HEK293T (cell line): ENCODE measurements at regions not wholly inside any gene's neighbourhood (a gene's known extent, or its start where the extent isn't known, plus 50 kb on each side); places are given as distances from the start of the nearest gene placed in this dataset.

Experiments used
- CTCF ChIA-PET: fragments of 350-600 bp; formaldehyde crosslinking; extraction: SDS; loops from one replicate; lab custom pipeline; 2021; ENCODE audit warnings: antibody characterized with exemption, inconsistent platforms; lab: Yijun Ruan, JAX
- POLR2A ChIA-PET: fragments of 350-600 bp; formaldehyde crosslinking; extraction: SDS; loops from one replicate; lab custom pipeline; 2020; ENCODE audit warnings: antibody characterized with exemption, inconsistent platforms; lab: Yijun Ruan, JAX
- DNase-seq: peaks from one replicate; pipeline ENCODE4 v3.0.0; 2012; ENCODE audit warnings: mixed read lengths; ENCODE audit errors: extremely low spot score
- ARNT ChIP-seq: fragments of 450-650 bp; IDR thresholded peaks from 2 replicates; pipeline ENCODE4 v1.6.1; 2017; ENCODE audit warnings: mild to moderate bottlenecking
- BHLHE40 ChIP-seq: fragments of 450-650 bp; IDR thresholded peaks from 2 replicates; pipeline ENCODE4 v1.6.1; 2016; ENCODE audit warnings: mild to moderate bottlenecking, moderate library complexity, borderline replicate concordance
- CTBP1 ChIP-seq: fragments of 450-650 bp; IDR thresholded peaks from 2 replicates; pipeline ENCODE4 v1.6.1; 2016; ENCODE audit warnings: borderline replicate concordance
- ELF4 ChIP-seq: fragments of 450-650 bp; IDR thresholded peaks from 2 replicates; pipeline ENCODE4 v1.6.1; 2017; ENCODE audit warnings: antibody characterized with exemption
- FOXA1 ChIP-seq: fragments of 450-650 bp; IDR thresholded peaks from 2 replicates; pipeline ENCODE4 v1.6.1; 2016; ENCODE audit warnings: mild to moderate bottlenecking
- FOXK2 ChIP-seq: fragments of 450-650 bp; IDR thresholded peaks from 2 replicates; pipeline ENCODE4 v1.6.1; 2016; ENCODE audit warnings: mild to moderate bottlenecking
- FOXM1 ChIP-seq: fragments of 450-650 bp; IDR thresholded peaks from 2 replicates; pipeline ENCODE4 v1.6.1; 2017; ENCODE audit warnings: mild to moderate bottlenecking, borderline replicate concordance
- HDGF ChIP-seq: fragments of 450-650 bp; IDR thresholded peaks from 2 replicates; pipeline ENCODE4 v1.6.1; 2017; ENCODE audit warnings: antibody characterized with exemption, borderline replicate concordance
- L3MBTL2 ChIP-seq: fragments of 450-650 bp; conservative IDR thresholded peaks from 2 replicates; pipeline ENCODE4 v1.6.1; 2016; ENCODE audit warnings: mild to moderate bottlenecking
- LEF1 ChIP-seq: fragments of 450-650 bp; IDR thresholded peaks from 2 replicates; pipeline ENCODE4 v1.6.1; 2017; ENCODE audit warnings: mild to moderate bottlenecking, borderline replicate concordance
- NFRKB ChIP-seq: fragments of 450-650 bp; IDR thresholded peaks from 2 replicates; pipeline ENCODE4 v1.6.1; 2016; ENCODE audit warnings: mild to moderate bottlenecking, moderate library complexity
- SP1 ChIP-seq: fragments of 450-650 bp; IDR thresholded peaks from 2 replicates; pipeline ENCODE4 v1.6.1; 2017
- SUZ12 ChIP-seq: fragments of 450-650 bp; IDR thresholded peaks from 2 replicates; pipeline ENCODE4 v1.6.1; 2016; ENCODE audit warnings: mild to moderate bottlenecking
- TARDBP ChIP-seq: fragments of 450-650 bp; IDR thresholded peaks from 2 replicates; pipeline ENCODE4 v1.6.1; 2016
- ZNF384 ChIP-seq: fragments of 450-650 bp; IDR thresholded peaks from 2 replicates; pipeline ENCODE4 v1.6.1; 2016
- TF ChIP-seq, protein P1 (sequence below): fragments of 450-650 bp; IDR thresholded peaks from 2 replicates; pipeline ENCODE4 v1.6.1; 2016

DNA sequence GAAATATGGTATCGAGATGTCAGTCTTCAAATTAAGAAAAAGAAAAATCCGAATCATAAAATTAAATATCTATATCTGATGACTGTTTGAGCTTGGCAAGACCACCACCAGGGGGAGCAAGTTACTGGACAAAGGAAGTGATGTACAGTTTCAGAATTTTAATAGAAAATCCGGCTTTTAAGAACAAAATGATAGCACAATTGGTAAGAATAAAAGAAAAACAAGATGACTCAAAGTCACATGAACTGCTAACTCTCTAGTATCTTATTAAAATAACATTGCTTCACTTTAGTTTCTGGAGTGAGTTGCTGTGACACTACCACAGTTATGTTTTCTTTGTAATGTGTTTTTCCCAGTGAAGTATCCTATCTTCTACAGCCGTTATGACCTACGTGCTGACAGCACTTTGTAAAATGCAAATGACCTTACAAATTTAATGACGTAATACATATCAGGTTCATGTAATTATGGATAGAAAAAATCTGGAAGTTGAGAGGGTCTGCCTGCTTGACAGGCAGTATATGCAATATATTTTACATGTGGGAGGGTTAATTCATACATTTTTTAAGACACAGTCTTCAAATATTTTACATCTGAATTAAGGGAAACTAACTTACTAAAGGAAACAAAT, 405.3 kb upstream of the HS3ST5 start:
- DNase-seq = peak; percentile 32
- POLR2A ChIA-PET = no interaction called here
- no peak for TF ChIP-seq LEF1
- no peak for TF ChIP-seq HDGF
- TF ChIP-seq SUZ12 = no peak
- no peak for TF ChIP-seq ELF4
- TF ChIP-seq, protein P1, sequence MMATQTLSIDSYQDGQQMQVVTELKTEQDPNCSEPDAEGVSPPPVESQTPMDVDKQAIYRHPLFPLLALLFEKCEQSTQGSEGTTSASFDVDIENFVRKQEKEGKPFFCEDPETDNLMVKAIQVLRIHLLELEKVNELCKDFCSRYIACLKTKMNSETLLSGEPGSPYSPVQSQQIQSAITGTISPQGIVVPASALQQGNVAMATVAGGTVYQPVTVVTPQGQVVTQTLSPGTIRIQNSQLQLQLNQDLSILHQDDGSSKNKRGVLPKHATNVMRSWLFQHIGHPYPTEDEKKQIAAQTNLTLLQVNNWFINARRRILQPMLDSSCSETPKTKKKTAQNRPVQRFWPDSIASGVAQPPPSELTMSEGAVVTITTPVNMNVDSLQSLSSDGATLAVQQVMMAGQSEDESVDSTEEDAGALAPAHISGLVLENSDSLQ = no peak
- TF ChIP-seq FOXM1 = no peak
- TF ChIP-seq ARNT = no peak
- TF ChIP-seq TARDBP = no peak
- no peak for TF ChIP-seq L3MBTL2
- TF ChIP-seq NFRKB = no peak
- no peak for TF ChIP-seq SP1
- no peak for TF ChIP-seq FOXA1
- TF ChIP-seq ZNF384 = no peak
- TF ChIP-seq FOXK2 = no peak
- no peak for TF ChIP-seq BHLHE40
- TF ChIP-seq CTBP1 = no peak
- CTCF ChIA-PET = interaction anchor here (0.8 kb wide), 1 partner anchor 33 kb away, joined by 3 read pairs; no protein-coding TSS in a partner anchor

DNA sequence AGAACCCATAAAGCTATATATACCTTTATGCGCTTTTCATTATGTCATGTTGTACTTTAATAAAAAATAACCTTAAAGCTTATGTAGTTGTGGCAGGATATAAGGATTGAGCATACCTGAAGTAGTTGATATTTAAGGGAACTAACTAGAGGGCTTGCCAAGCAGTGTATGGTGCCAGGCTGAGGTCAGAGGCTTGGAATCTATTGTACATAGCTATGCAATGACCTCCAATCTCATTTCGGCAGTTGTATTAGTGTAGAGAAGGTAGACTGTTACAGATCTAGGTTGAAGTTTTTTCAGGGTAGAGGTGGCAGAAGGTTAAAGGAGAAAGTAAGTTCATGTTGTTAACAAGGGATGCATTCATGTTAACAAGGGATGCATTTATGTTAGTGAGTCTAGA, 397.7 kb upstream of the HS3ST5 start:
- ChIA-PET POLR2A (interaction anchor here (1.3 kb wide), 1 partner anchor 26 kb away, joined by 3 read pairs; no protein-coding TSS in a partner anchor), CTCF (no interaction called here)
- TF ChIP-seq ELF4 (no peak), HDGF (no peak), NFRKB (no peak), BHLHE40 (no peak), FOXA1 (no peak), TARDBP (no peak), FOXK2 (no peak), LEF1 (no peak), FOXM1 (no peak), SUZ12 (no peak), SP1 (no peak), CTBP1 (no peak), ARNT (no peak), ZNF384 (no peak), L3MBTL2 (no peak)
- TF ChIP-seq, protein P1 = no peak
- DNase-seq = no peak

DNA sequence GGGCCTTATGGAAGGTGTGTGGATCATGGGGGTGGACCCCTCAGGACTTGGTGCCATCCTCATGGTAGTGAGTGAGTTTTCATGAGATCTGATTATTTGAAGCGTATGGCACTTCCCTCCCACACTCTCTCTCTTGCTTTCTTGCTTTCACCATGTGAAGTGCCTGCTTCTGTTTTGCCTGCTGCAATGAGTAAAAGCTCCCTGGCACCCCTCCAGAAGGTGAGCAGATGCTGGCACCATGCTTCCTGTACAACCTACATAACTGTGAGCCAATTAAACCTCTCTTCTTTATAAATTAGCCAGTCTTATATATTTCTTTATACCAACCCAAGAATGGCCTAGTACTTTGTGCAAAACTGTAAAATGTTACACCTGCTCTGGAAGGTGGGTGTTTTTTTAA, 396.8 kb upstream of the HS3ST5 start:
- TF ChIP-seq HDGF (no peak), BHLHE40 (no peak), NFRKB (no peak), FOXA1 (no peak), ELF4 (no peak), TARDBP (no peak), ARNT (no peak), FOXM1 (no peak), LEF1 (no peak), CTBP1 (no peak), FOXK2 (no peak), SP1 (no peak)
- TF ChIP-seq, protein P1 = no peak
- ChIA-PET CTCF (no interaction called here), POLR2A (no interaction called here)
- no peak for DNase-seq

DNA sequence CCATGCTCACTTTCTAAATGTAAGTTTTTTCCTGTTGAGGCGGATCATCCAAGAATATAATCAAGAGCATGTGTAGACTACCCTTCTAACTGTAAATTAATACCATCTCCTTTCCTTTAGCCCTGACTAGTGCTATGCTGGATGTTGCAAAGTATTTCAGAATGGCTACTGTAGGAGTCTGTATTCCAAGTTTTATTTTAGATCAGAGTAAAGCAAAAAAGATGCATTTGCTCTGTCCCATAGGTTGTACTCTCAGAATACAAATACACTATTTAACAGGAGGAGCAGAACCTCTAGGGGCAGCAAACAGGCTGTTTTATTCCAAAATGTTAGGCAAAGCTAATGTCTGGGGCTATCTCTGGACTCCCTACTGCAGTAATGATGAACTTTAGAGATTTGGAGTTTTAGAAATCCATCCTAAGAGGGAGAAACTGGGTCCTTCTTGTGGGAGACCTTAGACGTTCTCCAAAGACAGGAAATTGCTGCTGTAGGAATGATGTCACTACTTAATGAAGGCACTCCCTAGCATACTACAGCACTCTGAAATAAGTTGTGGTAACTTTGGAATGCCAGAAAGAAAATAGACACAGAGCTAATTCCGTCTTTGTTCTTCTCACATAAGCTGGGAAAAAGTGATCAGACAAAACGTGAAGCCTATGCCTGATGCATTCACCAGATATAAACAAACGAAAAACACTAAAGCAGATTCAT, 392.4 kb upstream of the HS3ST5 start:
- TF ChIP-seq FOXM1 = no peak
- no peak for TF ChIP-seq BHLHE40
- TF ChIP-seq FOXA1 = no peak
- TF ChIP-seq FOXK2 = no peak
- TF ChIP-seq CTBP1 = no peak
- no peak for TF ChIP-seq SP1
- TF ChIP-seq, protein P1 = no peak
- TF ChIP-seq SUZ12 = no peak
- TF ChIP-seq HDGF = no peak
- no peak for TF ChIP-seq L3MBTL2
- TF ChIP-seq TARDBP = no peak
- TF ChIP-seq ZNF384 = no peak
- no peak for TF ChIP-seq LEF1
- TF ChIP-seq ARNT = no peak
- TF ChIP-seq ELF4 = no peak
- TF ChIP-seq NFRKB = no peak
- DNase-seq = no peak
- POLR2A ChIA-PET = no interaction called here
- CTCF ChIA-PET = no interaction called here

DNA sequence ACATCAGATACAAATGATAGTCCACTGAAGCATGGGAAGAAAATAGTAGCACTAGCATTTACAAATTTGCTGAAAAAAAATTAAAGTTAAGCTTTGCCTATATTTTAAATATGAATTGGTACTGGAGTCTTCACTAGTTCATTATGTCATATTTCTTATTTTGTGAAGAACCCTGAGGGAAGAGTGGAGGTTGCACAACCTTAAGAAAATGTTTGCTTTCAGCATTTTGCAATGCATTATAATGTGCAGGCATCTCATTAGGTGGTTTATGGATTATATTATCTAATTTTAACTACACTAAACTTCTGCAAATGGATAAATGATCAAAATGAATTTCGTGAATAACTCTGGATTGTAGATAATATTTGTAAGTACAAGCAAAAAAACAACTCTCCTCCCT, 390.8 kb upstream of the HS3ST5 start:
- POLR2A ChIA-PET = no interaction called here
- no peak for TF ChIP-seq BHLHE40
- TF ChIP-seq FOXK2 = no peak
- DNase-seq = no peak
- CTCF ChIA-PET = no interaction called here
